ENCODE measurements at regions not wholly inside any gene's neighbourhood (a gene's known extent, or its start where the extent isn't known, plus 50 kb on each side); places are given as distances from the start of the nearest gene placed in this dataset.
"Not testable (repeated sequence)": the region's sequence is repeated elsewhere in the genome, so short reads cannot be mapped to it uniquely, and the experiment has no call there.

DNA sequence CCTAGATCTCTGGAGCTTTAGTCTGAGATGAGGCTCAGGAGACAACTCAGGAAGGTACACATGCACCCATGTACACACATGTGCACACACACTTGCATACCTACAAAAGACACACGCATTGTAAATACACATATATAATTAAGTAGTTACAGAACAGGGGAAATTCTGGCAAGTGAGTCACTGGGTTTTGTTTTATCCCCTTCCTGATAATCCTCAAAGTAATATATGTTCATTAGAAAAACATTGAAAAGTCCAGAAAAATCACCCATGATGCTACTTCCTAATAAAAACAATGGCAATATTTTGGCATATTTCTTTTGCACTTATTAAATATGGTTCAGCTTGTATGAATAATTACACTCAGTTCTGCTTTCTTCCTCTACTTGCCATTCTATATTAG lies 115.3 kb upstream of the ECI2 start:
- Histone ChIP-seq H3K4me1 (ENCODE audit: insufficient read depth, low read length, poor library complexity, severe bottlenecking) (no peaks in the 10 kb centered on the region), H3K9me2 (ENCODE audit: insufficient read depth, low read length) (no peaks in the 10 kb centered on the region), H2AFZ (ENCODE audit: low read length) (no peak overlapping the region), H3K36me3 (ENCODE audit: insufficient read depth, low read length) (no peaks in the 10 kb centered on the region), H3K79me2 (ENCODE audit: insufficient read depth, low read depth, low read length) (no peaks in the 10 kb centered on the region), H3K4me3 (ENCODE audit: low read depth, low read length, poor library complexity, severe bottlenecking) (no peak overlapping the region), H3K4me2 (ENCODE audit: low read length) (no peak overlapping the region), H4K20me1 (ENCODE audit: insufficient read depth, low read length) (no peaks in the 10 kb centered on the region), H3K9me3 (ENCODE audit: low read length) (no peaks in the 10 kb centered on the region), H3K27ac (ENCODE audit: low read depth, low read length, poor library complexity, severe bottlenecking) (no peak overlapping the region)
- TF ChIP-seq EZH2phosphoT487 (IDR thresholded peaks at IDR 0.05; ENCODE audit: borderline replicate concordance, low read depth, low read length): no peak
- TF ChIP-seq, protein P1, sequence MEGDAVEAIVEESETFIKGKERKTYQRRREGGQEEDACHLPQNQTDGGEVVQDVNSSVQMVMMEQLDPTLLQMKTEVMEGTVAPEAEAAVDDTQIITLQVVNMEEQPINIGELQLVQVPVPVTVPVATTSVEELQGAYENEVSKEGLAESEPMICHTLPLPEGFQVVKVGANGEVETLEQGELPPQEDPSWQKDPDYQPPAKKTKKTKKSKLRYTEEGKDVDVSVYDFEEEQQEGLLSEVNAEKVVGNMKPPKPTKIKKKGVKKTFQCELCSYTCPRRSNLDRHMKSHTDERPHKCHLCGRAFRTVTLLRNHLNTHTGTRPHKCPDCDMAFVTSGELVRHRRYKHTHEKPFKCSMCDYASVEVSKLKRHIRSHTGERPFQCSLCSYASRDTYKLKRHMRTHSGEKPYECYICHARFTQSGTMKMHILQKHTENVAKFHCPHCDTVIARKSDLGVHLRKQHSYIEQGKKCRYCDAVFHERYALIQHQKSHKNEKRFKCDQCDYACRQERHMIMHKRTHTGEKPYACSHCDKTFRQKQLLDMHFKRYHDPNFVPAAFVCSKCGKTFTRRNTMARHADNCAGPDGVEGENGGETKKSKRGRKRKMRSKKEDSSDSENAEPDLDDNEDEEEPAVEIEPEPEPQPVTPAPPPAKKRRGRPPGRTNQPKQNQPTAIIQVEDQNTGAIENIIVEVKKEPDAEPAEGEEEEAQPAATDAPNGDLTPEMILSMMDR (conservative IDR thresholded peaks at IDR 0.05; ENCODE audit: low read length): no peak
- intact Hi-C loops (cut with micrococcal nuclease; ENCODE audit: unreplicated experiment): no loop called here
- no peak for DNase-seq (ENCODE audit: low spot score)
- POLR2A ChIA-PET: no interaction called here
- no TSS peak for BruUV-seq (replicated peaks)
- CTCF ChIA-PET (ENCODE audit: unreplicated experiment): no interaction called here

DNA sequence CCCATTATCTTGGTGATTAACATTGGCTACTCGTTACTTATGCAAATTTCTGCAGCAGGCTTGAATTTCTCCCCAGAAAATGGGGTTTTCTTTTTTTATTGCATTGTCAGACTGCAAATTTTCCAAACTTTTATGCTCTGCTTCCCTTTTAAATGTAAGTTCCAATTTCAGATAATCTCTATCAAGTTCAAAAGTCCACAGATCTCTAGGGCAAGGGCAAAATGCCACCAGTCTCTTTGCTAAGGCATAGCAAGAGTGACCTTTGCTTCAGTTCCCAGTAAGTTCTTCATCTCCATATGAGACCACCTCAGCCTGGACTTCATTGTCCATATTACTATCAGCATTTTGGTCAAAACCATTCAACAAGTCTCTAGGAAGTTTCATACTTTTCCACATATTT lies 108.5 kb upstream of the ECI2 start:
- POLR2A ChIA-PET; H3K9me3 ChIP-seq (ENCODE audit: low read length); intact Hi-C loops (cut with micrococcal nuclease; ENCODE audit: unreplicated experiment): not testable (repeated sequence)

DNA sequence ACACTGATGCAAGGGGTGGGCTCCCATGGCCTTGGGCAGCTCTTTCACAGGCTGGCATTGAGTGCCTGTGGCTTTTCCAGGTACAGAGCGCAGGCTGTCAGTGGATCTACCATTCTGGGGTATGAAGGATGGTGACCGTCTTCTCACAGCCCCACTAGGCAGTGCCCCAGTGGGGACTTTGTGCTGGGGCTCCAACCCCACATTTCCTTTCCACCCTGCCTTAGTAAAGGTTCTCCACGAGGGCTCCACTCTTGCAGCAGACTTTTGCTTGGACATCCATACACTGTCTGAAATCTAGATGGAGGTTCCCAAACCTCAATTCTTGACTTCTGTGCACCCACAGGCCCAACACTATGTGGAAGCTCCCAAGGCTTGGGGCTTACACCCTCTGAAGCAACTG lies 107.9 kb upstream of the ECI2 start:
- Histone ChIP-seq H3K4me1 (ENCODE audit: insufficient read depth, low read length, poor library complexity, severe bottlenecking) (no peaks in the 10 kb centered on the region), H4K20me1 (ENCODE audit: insufficient read depth, low read length) (no peaks in the 10 kb centered on the region), H3K79me2 (ENCODE audit: insufficient read depth, low read depth, low read length) (no peaks in the 10 kb centered on the region), H3K4me3 (ENCODE audit: low read depth, low read length, poor library complexity, severe bottlenecking) (no peak overlapping the region), H3K4me2 (ENCODE audit: low read length) (no peak overlapping the region), H2AFZ (ENCODE audit: low read length) (no peak overlapping the region), H3K36me3 (ENCODE audit: insufficient read depth, low read length) (no peaks in the 10 kb centered on the region), H3K9me3 (ENCODE audit: low read length) (no peaks in the 10 kb centered on the region), H3K27ac (ENCODE audit: low read depth, low read length, poor library complexity, severe bottlenecking) (no peak overlapping the region), H3K9me2 (ENCODE audit: insufficient read depth, low read length) (no peaks in the 10 kb centered on the region)
- BruUV-seq (replicated peaks): no TSS peak
- intact Hi-C loops (cut with micrococcal nuclease; ENCODE audit: unreplicated experiment): no loop called here
- ChIA-PET POLR2A (no interaction called here), CTCF (ENCODE audit: unreplicated experiment) (no interaction called here)
- no peak for TF ChIP-seq EZH2phosphoT487 (IDR thresholded peaks at IDR 0.05; ENCODE audit: borderline replicate concordance, low read depth, low read length)
- TF ChIP-seq, protein P1 (conservative IDR thresholded peaks at IDR 0.05; ENCODE audit: low read length): no peak
- DNase-seq (ENCODE audit: low spot score): no peak

More for the DNA sequence above, 108.5 kb upstream of the ECI2 start:
- CTCF ChIA-PET (ENCODE audit: unreplicated experiment); H3K36me3 ChIP-seq (ENCODE audit: insufficient read depth, low read length); DNase-seq (ENCODE audit: low spot score); BruUV-seq (replicated peaks); H2AFZ ChIP-seq (ENCODE audit: low read length); H3K9me2 ChIP-seq (ENCODE audit: insufficient read depth, low read length); H3K4me2 ChIP-seq (ENCODE audit: low read length); H3K79me2 ChIP-seq (ENCODE audit: insufficient read depth, low read depth, low read length); H3K4me3 ChIP-seq (ENCODE audit: low read depth, low read length, poor library complexity, severe bottlenecking); H3K27ac ChIP-seq (ENCODE audit: low read depth, low read length, poor library complexity, severe bottlenecking); H4K20me1 ChIP-seq (ENCODE audit: insufficient read depth, low read length); H3K4me1 ChIP-seq (ENCODE audit: insufficient read depth, low read length, poor library complexity, severe bottlenecking): not testable (repeated sequence)
